Ishikawa (cell line): ENCODE measurements at regions not wholly inside any gene's neighbourhood (a gene's known extent, or its start where the extent isn't known, plus 50 kb on each side); places are given as distances from the start of the nearest gene placed in this dataset.

Experiments used
- CEBPB ChIP-seq: IDR thresholded peaks from 2 replicates; pipeline ENCODE4 v1.6.1; 2012
- CREB1 ChIP-seq: IDR thresholded peaks from 2 replicates; pipeline ENCODE4 v1.6.1; 2012; ENCODE audit warnings: low read depth
- EGR1 ChIP-seq: IDR thresholded peaks from 2 replicates; pipeline ENCODE4 v1.6.1; 2012
- EP300 ChIP-seq: IDR thresholded peaks from 2 replicates; pipeline ENCODE4 v1.6.1; 2012; ENCODE audit warnings: borderline replicate concordance
- FOXM1 ChIP-seq: IDR thresholded peaks from 2 replicates; pipeline ENCODE4 v1.6.1; 2012; ENCODE audit warnings: low read depth, borderline replicate concordance
- MAX ChIP-seq: IDR thresholded peaks from 2 replicates; pipeline ENCODE4 v1.6.1; 2012
- NFIC ChIP-seq: IDR thresholded peaks from 2 replicates; pipeline ENCODE4 v1.6.1; 2012
- RAD21 ChIP-seq: IDR thresholded peaks from 2 replicates; pipeline ENCODE4 v1.6.1; 2012; ENCODE audit warnings: low read depth
- REST ChIP-seq: IDR thresholded peaks from 2 replicates; pipeline ENCODE4 v1.6.1; 2012; ENCODE audit warnings: low read depth, mild to moderate bottlenecking
- TAF1 ChIP-seq: IDR thresholded peaks from 2 replicates; pipeline ENCODE4 v1.6.1; 2012; ENCODE audit warnings: low read depth, mild to moderate bottlenecking
- TCF12 ChIP-seq: IDR thresholded peaks from 2 replicates; pipeline ENCODE4 v1.6.1; 2012; ENCODE audit warnings: low read depth
- TEAD4 ChIP-seq: IDR thresholded peaks from 2 replicates; pipeline ENCODE4 v1.6.1; 2012
- USF1 ChIP-seq: IDR thresholded peaks from 2 replicates; pipeline ENCODE4 v1.6.1; 2012
- YY1 ChIP-seq: IDR thresholded peaks from 2 replicates; pipeline ENCODE4 v1.6.1; 2012; ENCODE audit warnings: low read depth
- ZBTB7A ChIP-seq: IDR thresholded peaks from 2 replicates; pipeline ENCODE4 v1.6.1; 2012; ENCODE audit warnings: low read depth

- TF ChIP-seq USF1 (no peak), TAF1 (no peak)
These were observed 74.9 kb upstream of the TMPRSS2 start for GRCh38 chr21:41582866-41583265.

- TF ChIP-seq CEBPB (no peak), USF1 (no peak), ZBTB7A (no peak), TEAD4 (no peak), MAX (no peak), NFIC (no peak)
These were observed 74.4 kb upstream of the TMPRSS2 start for GRCh38 chr21:41582298-41582840.

- TF ChIP-seq ZBTB7A: no peak
- TF ChIP-seq REST: no peak
- TF ChIP-seq TAF1: no peak
- no peak for TF ChIP-seq TEAD4
- TF ChIP-seq RAD21: no peak
- TF ChIP-seq NFIC: no peak
- no peak for TF ChIP-seq YY1
- TF ChIP-seq MAX: no peak
- TF ChIP-seq EP300: no peak
- no peak for TF ChIP-seq USF1
These were observed 73.8 kb upstream of the TMPRSS2 start for GRCh38 chr21:41581592-41582228.

GRCh38 chr21:41580758-41581554, 73.0 kb upstream of the TMPRSS2 start:
- TF ChIP-seq EP300: no peak
- no peak for TF ChIP-seq CEBPB
- TF ChIP-seq MAX: no peak
- no peak for TF ChIP-seq NFIC
- no peak for TF ChIP-seq ZBTB7A
- TF ChIP-seq TAF1: no peak
- no peak for TF ChIP-seq USF1
- no peak for TF ChIP-seq YY1
- no peak for TF ChIP-seq EGR1
- no peak for TF ChIP-seq RAD21
- TF ChIP-seq CREB1: no peak
- no peak for TF ChIP-seq REST
- TF ChIP-seq TEAD4: no peak
- TF ChIP-seq FOXM1: no peak
- no peak for TF ChIP-seq TCF12

- TF ChIP-seq USF1 (no peak), CEBPB (no peak), NFIC (no peak), TEAD4 (no peak), MAX (no peak), EGR1 (no peak), ZBTB7A (no peak), EP300 (no peak), CREB1 (no peak), RAD21 (no peak)
These were observed 71.7 kb upstream of the TMPRSS2 start for GRCh38 chr21:41579692-41580091.
